ENCODE measurements at regions not wholly inside any gene's neighbourhood (a gene's known extent, or its start where the extent isn't known, plus 50 kb on each side); places are given as distances from the start of the nearest gene placed in this dataset.

DNA sequence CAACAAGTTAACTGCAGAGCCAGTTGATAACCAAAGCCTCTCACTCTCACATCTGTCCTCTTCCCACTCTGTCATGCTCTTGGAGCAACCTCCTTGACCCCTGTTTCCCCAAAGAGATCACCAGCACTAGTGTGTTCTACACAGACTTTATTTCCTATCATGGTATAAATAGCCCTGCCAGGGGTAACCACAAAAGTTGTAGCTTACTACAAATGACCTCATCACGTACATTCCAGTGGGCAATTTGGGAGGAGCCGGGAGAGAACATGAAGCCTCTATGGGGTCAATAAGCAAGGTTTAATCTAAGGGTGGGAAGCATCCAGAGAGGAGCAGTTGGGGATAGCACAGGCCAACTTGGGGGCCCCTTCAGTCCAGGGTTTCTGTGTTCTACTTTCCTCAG is 186.5 kb downstream of the KCNA5 start:
- no peaks in the 10 kb centered on the region for H3K9me3 Mint-ChIP-seq
- CTCF ChIA-PET: interaction anchor here (1.2 kb wide), 1 partner anchor 381 kb away, joined by 3 read pairs; no protein-coding TSS in a partner anchor
- H3K27me3 Mint-ChIP-seq: no peaks in the 10 kb centered on the region
- no peak for DNase-seq
- no peaks in the 10 kb centered on the region for H3K36me3 Mint-ChIP-seq (ENCODE audit: low read depth)
- no peak overlapping the region for H3K4me3 Mint-ChIP-seq
- no peaks in the 10 kb centered on the region for H3K4me1 Mint-ChIP-seq
- POLR2A ChIA-PET: no interaction called here
- no peak overlapping the region for H3K27ac Mint-ChIP-seq

DNA sequence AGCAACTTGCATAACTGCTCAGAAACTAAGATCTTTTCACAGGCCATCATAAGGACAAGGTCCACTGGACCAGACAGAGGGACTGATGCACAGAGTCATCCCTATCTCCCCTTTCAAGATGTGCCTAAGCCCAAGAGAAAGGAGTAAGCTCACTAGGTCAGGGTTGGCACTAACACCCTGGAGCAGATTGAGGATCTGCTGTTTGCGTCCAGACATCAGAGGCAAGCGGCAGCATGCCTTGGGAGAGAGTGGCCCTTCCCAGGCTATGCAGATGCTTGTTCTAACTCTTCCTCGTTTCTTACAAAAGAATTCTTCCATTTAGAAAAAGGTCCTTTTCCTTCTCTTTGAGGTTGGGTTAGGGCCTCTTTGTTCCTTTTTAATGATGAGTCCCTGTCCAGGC is 187.2 kb downstream of the KCNA5 start:
- CTCF ChIA-PET: interaction anchor here (1.2 kb wide), 1 partner anchor 381 kb away, joined by 3 read pairs; no protein-coding TSS in a partner anchor
- Mint-ChIP-seq H3K36me3 (ENCODE audit: low read depth) (no peaks in the 10 kb centered on the region), H3K27ac (no peak overlapping the region), H3K4me3 (no peak overlapping the region), H3K27me3 (no peaks in the 10 kb centered on the region), H3K4me1 (no peaks in the 10 kb centered on the region), H3K9me3 (no peaks in the 10 kb centered on the region)
- POLR2A ChIA-PET: no interaction called here
- DNase-seq: no peak

- Mint-ChIP-seq H3K4me1 (no peaks in the 10 kb centered on the region), H3K27ac (no peak overlapping the region), H3K27me3 (no peaks in the 10 kb centered on the region), H3K4me3 (no peak overlapping the region), H3K36me3 (ENCODE audit: low read depth) (no peaks in the 10 kb centered on the region), H3K9me3 (no peaks in the 10 kb centered on the region)
- DNase-seq: no peak
- CTCF ChIA-PET: interaction anchor here (0.6 kb wide), 1 partner anchor 18 kb away, joined by 3 read pairs; no protein-coding TSS in a partner anchor
- POLR2A ChIA-PET: no interaction called here
Measured at GRCh38 chr12:5232291-5232690, 188.6 kb downstream of the KCNA5 start.

DNA sequence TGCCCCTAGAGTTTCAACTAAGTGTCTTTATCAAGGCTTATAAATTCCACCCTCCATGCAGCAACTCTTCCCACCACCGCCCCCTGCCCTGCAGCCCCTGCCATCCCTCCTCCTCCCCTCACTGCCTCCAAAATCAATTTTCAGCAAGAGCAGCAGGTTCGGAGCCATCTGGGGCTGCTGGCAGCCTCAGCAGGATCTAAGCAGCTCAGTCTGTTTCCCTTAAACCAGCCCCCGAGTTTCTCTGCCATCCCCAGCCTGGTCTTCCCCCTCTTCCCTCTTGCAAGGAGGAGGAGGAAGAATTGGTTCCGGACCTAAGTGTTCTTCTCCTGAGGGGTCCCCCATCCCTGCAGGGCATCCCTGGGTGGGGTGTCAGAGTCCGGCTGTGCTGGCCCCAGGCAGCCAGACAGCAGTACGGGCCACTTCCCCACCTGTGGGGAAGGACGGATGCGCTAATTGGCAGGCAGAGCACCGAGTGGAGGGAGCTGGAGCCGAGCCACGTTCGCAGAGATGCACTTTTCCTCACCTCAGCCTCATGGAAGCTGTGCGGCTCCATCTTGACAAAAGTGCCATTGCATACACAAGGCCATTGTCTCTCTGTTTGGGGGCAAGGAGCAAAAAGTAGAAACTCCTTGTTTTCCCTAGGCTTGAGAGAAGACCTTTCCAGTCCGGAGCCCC is 189.3 kb downstream of the KCNA5 start:
- H3K27me3 Mint-ChIP-seq: no peaks in the 10 kb centered on the region
- POLR2A ChIA-PET: no interaction called here
- H3K36me3 Mint-ChIP-seq (ENCODE audit: low read depth): no peaks in the 10 kb centered on the region
- H3K4me3 Mint-ChIP-seq: no peak overlapping the region
- no peak for DNase-seq
- H3K4me1 Mint-ChIP-seq: no peaks in the 10 kb centered on the region
- CTCF ChIA-PET: no interaction called here
- H3K27ac Mint-ChIP-seq: no peak overlapping the region
- H3K9me3 Mint-ChIP-seq: no peaks in the 10 kb centered on the region

GRCh38 chr12:5236022-5236640 is 192.5 kb downstream of the KCNA5 start:
- POLR2A ChIA-PET: no interaction called here
- no peak overlapping the region for H3K4me3 Mint-ChIP-seq

GRCh38 chr12:5242440-5242839 is 189.5 kb upstream of the NTF3 start:
- Mint-ChIP-seq H3K9me3 (no peaks in the 10 kb centered on the region), H3K36me3 (ENCODE audit: low read depth) (no peaks in the 10 kb centered on the region), H3K4me1 (no peaks in the 10 kb centered on the region), H3K27ac (no peak overlapping the region), H3K27me3 (no peaks in the 10 kb centered on the region), H3K4me3 (no peak overlapping the region)
- no peak for DNase-seq
- ChIA-PET CTCF (no interaction called here), POLR2A (no interaction called here)

More at GRCh38 chr12:5236022-5236640, 192.5 kb downstream of the KCNA5 start:
- no peak for DNase-seq
- no peaks in the 10 kb centered on the region for H3K4me1 Mint-ChIP-seq
- H3K9me3 Mint-ChIP-seq: no peaks in the 10 kb centered on the region
- H3K27me3 Mint-ChIP-seq: no peaks in the 10 kb centered on the region
- CTCF ChIA-PET: no interaction called here
- no peaks in the 10 kb centered on the region for H3K36me3 Mint-ChIP-seq (ENCODE audit: low read depth)
- H3K27ac Mint-ChIP-seq: no peak overlapping the region

DNA sequence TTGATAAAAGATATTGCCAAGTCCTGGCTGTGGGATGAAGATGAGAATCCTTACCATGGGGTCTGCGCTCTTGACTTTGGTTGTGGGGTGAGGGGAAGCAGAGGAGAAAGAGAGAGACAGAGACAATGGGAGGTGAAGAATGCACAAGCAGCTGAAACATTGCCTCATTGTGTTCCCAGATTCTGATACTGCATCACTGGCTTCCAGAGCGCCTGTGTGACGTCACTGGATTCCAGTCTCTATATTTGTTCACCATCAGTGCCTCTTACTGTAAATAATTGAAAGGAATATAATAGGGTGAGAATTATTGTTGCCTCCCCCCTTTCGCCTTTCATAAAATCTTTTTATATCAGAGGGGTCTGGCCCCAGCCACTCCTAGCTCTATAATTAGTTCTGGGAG is 188.9 kb upstream of the NTF3 start:
- ChIA-PET CTCF (no interaction called here), POLR2A (no interaction called here)
- no peaks in the 10 kb centered on the region for H3K9me3 Mint-ChIP-seq
- DNase-seq: no peak
- H3K36me3 Mint-ChIP-seq (ENCODE audit: low read depth): no peaks in the 10 kb centered on the region
- no peak overlapping the region for H3K27ac Mint-ChIP-seq
- H3K4me1 Mint-ChIP-seq: no peaks in the 10 kb centered on the region
- no peaks in the 10 kb centered on the region for H3K27me3 Mint-ChIP-seq
- no peak overlapping the region for H3K4me3 Mint-ChIP-seq

DNA sequence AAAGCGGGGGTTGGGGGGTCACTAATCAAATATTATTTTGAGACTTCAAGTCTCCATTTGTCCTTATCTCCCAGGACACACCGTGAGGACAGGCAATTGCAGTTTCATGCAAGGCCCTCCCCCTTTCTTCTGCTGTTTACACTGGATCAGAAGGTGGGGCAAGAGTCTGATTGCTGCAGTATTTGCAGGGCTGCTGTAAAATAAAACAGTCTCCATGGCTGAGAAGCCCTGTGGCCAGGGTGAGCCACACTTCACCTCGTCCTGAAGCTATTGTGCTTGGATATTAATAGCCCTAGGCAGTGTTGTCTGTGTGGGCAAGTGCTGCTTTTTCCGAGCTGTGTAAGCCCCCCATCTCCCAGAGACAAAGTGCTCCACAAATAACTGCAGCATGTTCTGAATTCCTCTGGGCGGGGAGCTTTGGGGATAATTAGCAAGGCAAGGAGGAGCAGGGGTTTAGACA is 187.4 kb upstream of the NTF3 start:
- Mint-ChIP-seq H3K9me3 (no peaks in the 10 kb centered on the region), H3K36me3 (ENCODE audit: low read depth) (no peaks in the 10 kb centered on the region), H3K4me1 (no peaks in the 10 kb centered on the region), H3K4me3 (no peak overlapping the region), H3K27ac (no peak overlapping the region), H3K27me3 (peaks cover 1% of the 10 kb centered on the region)
- CTCF ChIA-PET: no interaction called here
- POLR2A ChIA-PET: no interaction called here
- no peak for DNase-seq

DNA sequence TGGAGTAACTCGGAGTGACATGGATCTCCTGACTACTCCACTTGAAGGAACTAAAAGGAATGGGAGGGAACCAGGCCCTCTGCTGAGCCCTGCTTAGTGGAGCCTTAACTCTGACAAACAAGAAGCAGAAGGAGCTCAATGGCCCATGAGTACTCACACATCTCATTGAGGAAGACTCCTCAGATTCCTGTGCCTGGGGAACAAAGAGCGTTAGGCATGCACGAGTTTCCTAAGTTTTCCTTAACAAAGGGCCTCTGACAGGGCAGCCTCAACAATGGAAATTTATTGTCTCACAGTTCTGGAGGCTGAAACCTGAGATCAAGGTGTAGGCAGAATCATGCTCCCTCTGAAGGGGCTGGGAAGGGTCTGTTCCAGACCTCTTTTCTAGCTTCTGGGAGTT is 185.7 kb upstream of the NTF3 start:
- ChIA-PET POLR2A (no interaction called here), CTCF (no interaction called here)
- no peak overlapping the region for H3K27ac Mint-ChIP-seq
- H3K4me1 Mint-ChIP-seq: no peaks in the 10 kb centered on the region
- H3K36me3 Mint-ChIP-seq (ENCODE audit: low read depth): no peaks in the 10 kb centered on the region
- H3K4me3 Mint-ChIP-seq: no peak overlapping the region
- H3K27me3 Mint-ChIP-seq: peaks cover 1% of the 10 kb centered on the region
- DNase-seq: no peak
- H3K9me3 Mint-ChIP-seq: no peaks in the 10 kb centered on the region

DNA sequence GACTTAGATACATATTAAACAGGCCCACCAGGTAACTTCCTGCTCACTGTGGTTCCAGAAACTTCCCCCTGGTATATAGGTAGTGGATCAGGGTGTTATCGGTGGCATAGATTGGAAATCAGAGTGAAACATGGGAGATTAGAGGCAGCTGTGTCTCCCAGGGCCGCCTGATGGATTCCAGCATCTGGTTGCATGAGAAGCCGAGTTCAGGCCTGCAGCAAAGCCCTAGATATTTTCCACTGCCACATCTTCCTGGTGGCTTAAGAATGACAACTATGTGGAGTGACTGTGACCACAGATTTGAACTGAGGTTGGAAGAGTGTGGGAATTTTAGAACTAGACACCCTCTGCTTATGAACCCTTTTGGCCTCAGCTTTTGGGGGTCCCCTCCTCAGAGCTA is 184.8 kb upstream of the NTF3 start:
- H3K27me3 Mint-ChIP-seq: peaks cover 1% of the 10 kb centered on the region
- H3K4me1 Mint-ChIP-seq: no peaks in the 10 kb centered on the region
- ChIA-PET CTCF (no interaction called here), POLR2A (no interaction called here)
- no peaks in the 10 kb centered on the region for H3K9me3 Mint-ChIP-seq
- H3K27ac Mint-ChIP-seq: no peak overlapping the region
- H3K4me3 Mint-ChIP-seq: no peak overlapping the region
- H3K36me3 Mint-ChIP-seq (ENCODE audit: low read depth): no peaks in the 10 kb centered on the region
- no peak for DNase-seq

GRCh38 chr12:5248230-5248629 is 183.7 kb upstream of the NTF3 start:
- no peak for DNase-seq
- ChIA-PET CTCF (no interaction called here), POLR2A (no interaction called here)
- no peak overlapping the region for H3K27ac Mint-ChIP-seq
- H3K4me3 Mint-ChIP-seq: no peak overlapping the region
- H3K4me1 Mint-ChIP-seq: no peaks in the 10 kb centered on the region
- peaks cover 1% of the 10 kb centered on the region for H3K27me3 Mint-ChIP-seq
- no peaks in the 10 kb centered on the region for H3K36me3 Mint-ChIP-seq (ENCODE audit: low read depth)
- no peaks in the 10 kb centered on the region for H3K9me3 Mint-ChIP-seq

- H3K4me3 Mint-ChIP-seq: no peak overlapping the region
- ChIA-PET CTCF (no interaction called here), POLR2A (no interaction called here)
- H3K27me3 Mint-ChIP-seq: peaks cover 1% of the 10 kb centered on the region
- H3K9me3 Mint-ChIP-seq: no peaks in the 10 kb centered on the region
- H3K27ac Mint-ChIP-seq: no peak overlapping the region
- no peaks in the 10 kb centered on the region for H3K36me3 Mint-ChIP-seq (ENCODE audit: low read depth)
- H3K4me1 Mint-ChIP-seq: no peaks in the 10 kb centered on the region
- DNase-seq: no peak
Measured at GRCh38 chr12:5248999-5249526, 182.8 kb upstream of the NTF3 start.

GRCh38 chr12:5251092-5251491 is 180.8 kb upstream of the NTF3 start:
- Mint-ChIP-seq H3K4me3 (no peak overlapping the region), H3K9me3 (no peaks in the 10 kb centered on the region), H3K36me3 (ENCODE audit: low read depth) (no peaks in the 10 kb centered on the region), H3K27ac (no peak overlapping the region), H3K27me3 (peaks cover 1% of the 10 kb centered on the region), H3K4me1 (no peaks in the 10 kb centered on the region)
- no peak for DNase-seq
- ChIA-PET POLR2A (no interaction called here), CTCF (interaction anchor here (0.7 kb wide), 1 partner anchor 1935 kb away, joined by 3 read pairs; no protein-coding TSS in a partner anchor)

DNA sequence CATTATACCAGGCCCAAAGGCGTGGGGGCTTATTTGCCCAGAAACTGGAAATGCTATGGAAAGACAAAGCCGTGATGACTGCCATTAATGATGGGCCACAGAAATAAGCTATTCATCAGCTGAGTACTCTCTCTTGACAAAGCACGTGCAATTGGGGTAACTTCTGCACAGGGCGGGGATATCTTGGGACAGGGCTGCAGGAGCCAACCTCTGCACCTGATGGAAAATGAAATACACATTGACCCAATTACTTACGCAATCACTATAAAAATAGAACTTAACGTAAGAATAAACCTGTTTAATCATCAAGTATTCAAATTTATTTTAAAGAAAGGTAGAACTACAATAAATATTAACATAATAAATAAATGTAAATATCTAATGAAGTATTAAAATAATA is 180.1 kb upstream of the NTF3 start:
- DNase-seq: no peak
- H3K27ac Mint-ChIP-seq: no peak overlapping the region
- no peaks in the 10 kb centered on the region for H3K9me3 Mint-ChIP-seq
- ChIA-PET POLR2A (no interaction called here), CTCF (no interaction called here)
- peaks cover 1% of the 10 kb centered on the region for H3K27me3 Mint-ChIP-seq
- H3K4me1 Mint-ChIP-seq: no peaks in the 10 kb centered on the region
- no peak overlapping the region for H3K4me3 Mint-ChIP-seq
- no peaks in the 10 kb centered on the region for H3K36me3 Mint-ChIP-seq (ENCODE audit: low read depth)
